Skeletal muscle cell (primary cell): ENCODE measurements at regions not wholly inside any gene's neighbourhood (a gene's known extent, or its start where the extent isn't known, plus 50 kb on each side); places are given as distances from the start of the nearest gene placed in this dataset.
"Not testable (repeated sequence)": the region's sequence is repeated elsewhere in the genome, so short reads cannot be mapped to it uniquely, and the experiment has no call there.

Experiments
- DNase-seq: peaks from one replicate; pipeline ENCODE4 v3.0.0-alpha.2; 2010; ENCODE audit warnings: low read depth
- H3K4me3 ChIP-seq: 2 replicates; pipeline ENCODE4 v1.5.1; 2011; ENCODE audit warnings: low read depth, mild to moderate bottlenecking, control low read depth, low read length, moderate library complexity

GRCh38 chr7:149574428-149574827 lies 76.8 kb upstream of the ZNF746 start:
- not testable (repeated sequence) for DNase-seq, H3K4me3 ChIP-seq

GRCh38 chr7:149573519-149573918 lies 75.9 kb upstream of the ZNF746 start:
- no peak for DNase-seq
- no peak overlapping the region for H3K4me3 ChIP-seq

- not testable (repeated sequence) for DNase-seq, H3K4me3 ChIP-seq
Observed at GRCh38 chr7:149572920-149573319, 75.3 kb upstream of the ZNF746 start.

GRCh38 chr7:149570784-149571183 lies 73.2 kb upstream of the ZNF746 start:
- DNase-seq: no peak
- no peak overlapping the region for H3K4me3 ChIP-seq

- no peak overlapping the region for H3K4me3 ChIP-seq
- DNase-seq: no peak
Observed at GRCh38 chr7:149569726-149570422, 72.3 kb upstream of the ZNF746 start.

GRCh38 chr7:149569025-149569725 lies 71.6 kb upstream of the ZNF746 start:
- no peak for DNase-seq
- H3K4me3 ChIP-seq: no peak overlapping the region

GRCh38 chr7:149568218-149568617 lies 70.6 kb upstream of the ZNF746 start:
- DNase-seq: no peak
- no peak overlapping the region for H3K4me3 ChIP-seq

GRCh38 chr7:149566103-149566502 lies 68.5 kb upstream of the ZNF746 start:
- DNase-seq: no peak
- H3K4me3 ChIP-seq: no peak overlapping the region

- DNase-seq: no peak
Observed at GRCh38 chr7:149565096-149565382, 67.4 kb upstream of the ZNF746 start.

GRCh38 chr7:149564340-149565095 lies 66.9 kb upstream of the ZNF746 start:
- H3K4me3 ChIP-seq: no peak overlapping the region
- no peak for DNase-seq

More at GRCh38 chr7:149565096-149565382, 67.4 kb upstream of the ZNF746 start:
- H3K4me3 ChIP-seq: no peak overlapping the region

- no peak overlapping the region for H3K4me3 ChIP-seq
- no peak for DNase-seq
Observed at GRCh38 chr7:149562602-149563001, 65.0 kb upstream of the ZNF746 start.

GRCh38 chr7:149561072-149561471 lies 63.5 kb upstream of the ZNF746 start:
- DNase-seq: no peak
- no peak overlapping the region for H3K4me3 ChIP-seq

- H3K4me3 ChIP-seq: no peak overlapping the region
- peak; percentile 24 for DNase-seq
Observed at GRCh38 chr7:149559711-149560110, 62.1 kb upstream of the ZNF746 start.

- no peak overlapping the region for H3K4me3 ChIP-seq
- DNase-seq: no peak
Observed at GRCh38 chr7:149558149-149558861, 60.7 kb upstream of the ZNF746 start.

GRCh38 chr7:149556525-149556924 lies 58.9 kb upstream of the ZNF746 start:
- DNase-seq, H3K4me3 ChIP-seq: not testable (repeated sequence)

- not testable (repeated sequence) for H3K4me3 ChIP-seq, DNase-seq
Observed at GRCh38 chr7:149554821-149555220, 57.2 kb upstream of the ZNF746 start.

GRCh38 chr7:149553991-149554390 lies 56.4 kb upstream of the ZNF746 start:
- DNase-seq: not testable (repeated sequence)

GRCh38 chr7:149552799-149553198 lies 55.2 kb upstream of the ZNF746 start:
- H3K4me3 ChIP-seq: no peak overlapping the region
- no peak for DNase-seq

More at GRCh38 chr7:149553991-149554390, 56.4 kb upstream of the ZNF746 start:
- H3K4me3 ChIP-seq: not testable (repeated sequence)
